Activated CD4-positive, alpha-beta T cell treated with anti-CD3 and anti-CD28 coated beads, Interleukin-2, amount 50 U/mL, for 4 hours (primary cell): ENCODE measurements at regions not wholly inside any gene's neighbourhood (a gene's known extent, or its start where the extent isn't known, plus 50 kb on each side); places are given as distances from the start of the nearest gene placed in this dataset.
"Not testable (repeated sequence)": the region's sequence is repeated elsewhere in the genome, so short reads cannot be mapped to it uniquely, and the experiment has no call there.

Experiments used
- DNase-seq, 2 experiments: peaks; one replicate each; pipeline ENCODE4 v3.0.0-alpha.2; 2020

DNA sequence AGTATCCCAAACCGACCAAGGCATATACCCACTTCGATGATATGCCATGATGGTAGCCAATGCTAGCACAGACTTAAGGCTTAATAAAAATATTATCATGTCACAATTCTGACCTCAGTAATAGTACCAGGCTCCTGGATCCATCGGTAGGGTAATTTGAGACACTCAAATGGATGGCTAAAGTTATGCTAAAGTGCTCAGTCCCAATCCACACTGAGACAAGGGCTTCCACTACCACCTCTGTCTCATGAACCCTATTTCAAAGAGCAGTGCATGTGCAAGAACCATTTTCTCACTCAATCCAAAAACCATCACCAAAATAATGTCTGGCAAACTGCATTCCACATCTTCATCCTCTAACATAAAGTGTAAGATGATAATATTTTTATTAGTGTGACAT, 122.4 kb upstream of the KRR1 start:
- no peak for DNase-seq

DNA sequence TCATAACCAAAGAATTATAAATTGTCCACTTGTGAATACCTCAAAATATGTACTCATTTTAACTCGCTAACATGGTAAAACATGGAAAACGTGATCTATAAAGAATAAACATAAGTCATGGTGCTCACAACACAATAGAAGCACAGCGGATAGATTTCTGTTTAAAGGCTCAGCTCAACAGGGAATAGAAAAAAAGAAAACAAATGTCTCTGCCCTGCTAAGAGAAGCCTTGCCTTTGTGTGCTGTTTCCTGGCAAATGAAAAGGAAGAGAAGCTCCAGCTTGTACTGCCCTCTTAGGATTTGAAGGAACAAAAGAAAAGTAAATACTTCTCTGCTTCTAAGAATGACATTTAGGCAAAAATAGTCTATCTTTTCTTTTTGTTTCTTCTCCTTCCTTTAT, 121.0 kb upstream of the KRR1 start:
- no peak for DNase-seq

DNA sequence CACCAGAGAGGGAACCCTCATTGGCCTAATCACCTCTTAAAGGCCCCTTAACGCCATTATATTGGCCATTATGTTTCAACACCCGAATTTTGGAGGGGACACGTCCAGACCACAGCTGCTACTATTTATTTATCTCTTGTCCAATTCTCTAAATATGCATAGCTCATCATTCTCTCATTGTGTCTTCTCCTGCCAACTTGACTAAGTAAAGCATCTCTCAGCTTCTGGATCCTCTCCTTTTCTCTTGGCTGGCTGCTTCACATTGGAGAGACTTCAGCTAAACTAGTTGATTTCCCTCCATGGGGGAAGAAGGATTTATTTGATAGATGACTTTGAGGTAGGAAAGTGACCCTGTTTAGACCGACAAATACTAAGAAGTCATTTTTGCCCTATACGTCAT, 120.4 kb upstream of the KRR1 start:
- no peak for DNase-seq

DNA sequence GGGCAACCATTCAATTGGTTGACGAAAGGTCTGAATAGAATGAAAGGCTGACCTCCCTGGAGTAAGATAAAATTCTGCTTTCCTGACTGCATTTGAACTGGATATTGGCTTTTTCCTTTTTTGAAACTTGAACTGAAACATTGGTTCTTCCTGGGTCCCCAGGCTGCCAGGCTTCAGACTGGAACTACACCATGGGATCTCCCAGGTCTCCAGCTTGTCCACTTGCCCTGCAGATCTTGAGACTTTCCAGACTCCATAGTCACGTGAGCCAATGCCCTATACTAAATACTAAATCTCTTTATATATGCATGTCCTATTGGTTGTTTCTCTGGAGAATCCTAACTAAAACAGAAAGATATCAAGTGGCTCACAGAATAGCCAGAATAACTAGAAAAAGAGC, 118.7 kb upstream of the KRR1 start:
- no peak for DNase-seq

DNA sequence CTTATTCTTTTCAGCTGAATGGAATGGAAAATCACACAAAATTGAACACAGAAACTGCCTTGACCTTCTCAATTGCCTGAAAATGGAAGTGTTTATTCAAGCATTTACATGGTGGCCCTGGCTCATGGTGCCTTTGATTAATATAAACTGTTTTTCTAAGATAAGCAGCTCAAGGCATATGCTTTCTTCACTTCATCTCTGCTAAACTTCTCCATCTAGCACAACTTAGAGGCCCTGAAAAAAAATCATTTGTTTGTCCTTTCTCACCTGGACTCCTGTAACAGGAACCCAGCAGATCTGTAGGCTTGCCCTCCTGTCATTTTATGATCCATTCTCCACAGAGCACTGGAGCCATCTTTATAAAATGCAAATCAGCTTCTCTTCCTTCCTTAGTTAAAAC, 117.5 kb upstream of the KRR1 start:
- DNase-seq = no peak

DNA sequence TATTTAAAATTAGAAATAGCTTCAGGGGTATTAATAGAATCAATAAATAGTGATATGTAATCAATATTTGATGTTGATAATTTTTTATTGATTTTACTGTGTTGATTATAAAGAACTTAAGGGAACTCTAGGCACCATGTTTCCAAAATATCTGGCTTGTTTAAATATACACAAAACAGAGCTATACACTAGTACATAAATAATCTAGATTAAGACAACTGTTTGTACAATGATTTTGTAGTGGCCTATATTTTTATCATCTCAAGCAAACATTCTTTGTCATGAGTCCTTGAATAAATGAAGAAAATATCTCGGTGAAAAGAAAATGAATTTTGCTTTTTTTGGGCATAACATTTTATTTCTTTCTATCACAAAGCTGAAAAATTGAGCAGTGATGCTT, 117.1 kb upstream of the KRR1 start:
- no peak for DNase-seq

DNA sequence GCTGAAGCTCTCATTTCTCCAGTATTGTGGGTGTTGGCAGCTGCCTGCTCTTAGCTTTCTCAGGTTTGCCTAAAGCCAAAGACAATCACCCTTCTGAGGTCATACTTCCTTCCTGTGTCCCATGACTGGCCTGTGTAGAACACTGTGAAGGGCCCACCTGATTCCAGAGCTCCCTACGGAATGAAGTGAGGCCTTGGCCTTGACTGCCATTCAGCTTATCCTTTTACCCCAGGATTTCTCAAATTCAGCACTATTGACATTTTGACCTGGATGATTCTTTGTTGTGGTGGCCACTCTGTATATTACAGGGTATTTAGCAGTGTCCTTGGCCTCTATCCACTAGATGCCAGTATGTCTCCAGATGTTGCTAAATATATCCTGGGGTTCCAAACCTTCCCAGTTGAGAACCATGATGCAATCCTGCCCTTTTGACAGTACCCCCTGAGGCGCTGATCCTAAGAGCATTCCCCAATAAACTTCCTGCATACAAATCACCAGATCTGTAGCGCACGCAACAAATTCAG, 112.3 kb upstream of the KRR1 start:
- no peak for DNase-seq

DNA sequence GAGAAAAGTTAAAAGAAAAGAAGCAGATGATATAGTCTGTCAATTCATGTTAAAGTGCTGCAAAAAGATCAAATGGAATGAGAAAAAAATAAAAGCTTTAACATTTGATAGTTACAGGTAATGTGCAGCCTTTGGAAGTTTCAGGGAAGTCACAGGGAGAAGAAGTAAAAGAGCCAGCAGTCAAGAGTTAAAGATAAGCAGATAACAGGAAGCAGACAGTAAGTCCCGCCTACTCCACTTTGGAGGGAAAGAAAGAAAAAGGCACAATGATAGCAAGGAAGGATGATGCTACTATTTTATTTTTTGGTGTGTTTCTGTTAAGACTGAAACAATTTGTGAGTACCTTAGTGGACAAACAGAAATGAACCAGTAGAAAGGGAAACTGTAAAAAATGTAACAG, 111.1 kb upstream of the KRR1 start:
- no peak for DNase-seq

DNA sequence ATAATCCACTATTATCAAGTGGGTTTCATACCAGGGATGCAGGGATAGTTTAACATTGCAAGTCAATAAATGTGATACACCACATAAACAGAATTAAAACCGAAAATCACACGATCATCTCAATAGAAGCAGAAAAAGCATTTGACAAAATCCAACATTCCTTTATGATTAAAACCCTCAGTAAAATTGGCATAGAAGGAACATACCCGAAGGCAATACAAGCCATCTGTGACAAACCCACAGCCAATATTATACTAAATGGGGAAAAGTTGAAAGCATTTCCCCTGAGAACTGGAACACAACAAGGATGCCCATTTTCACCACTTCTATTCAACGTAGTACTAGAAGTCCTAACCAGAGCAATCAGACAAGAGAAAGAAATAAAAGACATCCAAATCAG, 103.0 kb upstream of the KRR1 start:
- not testable (repeated sequence) for DNase-seq

DNA sequence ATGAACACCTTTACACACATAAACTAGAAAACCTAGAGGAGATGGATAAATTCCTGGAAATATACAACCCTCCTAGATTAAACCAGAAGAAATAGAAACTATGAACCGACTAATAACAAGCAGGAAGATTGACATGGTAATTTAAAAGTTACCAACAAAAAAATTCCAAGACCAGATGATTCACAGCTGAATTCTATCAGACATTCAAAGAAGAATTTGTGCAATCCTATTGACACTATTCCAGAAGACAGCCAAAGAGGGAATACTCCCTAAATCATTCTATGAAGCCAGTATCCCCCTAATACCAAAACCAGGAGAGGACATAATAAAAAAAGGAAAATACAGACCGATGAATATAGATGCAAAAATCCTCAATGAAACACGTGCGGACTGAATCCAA, 102.6 kb upstream of the KRR1 start:
- DNase-seq = no peak

DNA sequence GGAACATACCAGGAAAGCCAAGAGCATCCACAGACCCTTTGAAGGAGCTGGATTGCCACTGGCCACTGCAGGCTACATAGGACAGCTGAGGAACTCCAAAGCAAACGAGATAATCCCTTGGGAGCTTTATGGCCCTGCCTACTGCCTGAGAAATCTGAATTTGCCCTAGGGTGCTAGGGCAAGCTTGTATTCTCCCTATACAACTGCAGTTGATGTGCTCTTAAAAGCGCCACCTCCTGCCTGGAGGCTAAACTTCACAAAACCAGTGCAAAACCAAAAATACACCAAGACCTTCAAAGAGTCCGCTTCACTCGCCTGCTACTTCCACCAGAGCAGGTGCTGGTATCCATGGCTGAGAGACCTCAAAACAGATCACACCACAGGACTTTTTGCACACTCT, 99.6 kb upstream of the KRR1 start:
- DNase-seq = no peak

DNA sequence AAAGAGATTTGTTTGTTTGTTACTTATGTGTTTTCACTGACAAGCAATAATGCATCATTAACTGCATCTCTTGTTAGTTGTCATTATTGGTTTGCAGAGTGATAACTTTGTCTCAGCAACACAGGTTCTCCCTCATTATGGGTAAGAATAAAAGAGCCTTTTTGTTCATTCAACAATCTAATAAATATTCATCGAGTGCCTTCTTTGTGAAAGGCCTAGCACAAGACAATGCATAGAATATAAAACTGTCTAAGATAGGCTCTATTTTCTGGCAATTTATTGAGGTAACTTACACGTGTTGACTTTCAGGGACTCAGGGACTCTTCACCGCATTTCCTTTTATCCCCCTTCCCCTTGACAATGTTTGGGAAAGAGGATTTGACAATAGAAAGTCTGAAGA, 95.5 kb upstream of the KRR1 start:
- DNase-seq = no peak

DNA sequence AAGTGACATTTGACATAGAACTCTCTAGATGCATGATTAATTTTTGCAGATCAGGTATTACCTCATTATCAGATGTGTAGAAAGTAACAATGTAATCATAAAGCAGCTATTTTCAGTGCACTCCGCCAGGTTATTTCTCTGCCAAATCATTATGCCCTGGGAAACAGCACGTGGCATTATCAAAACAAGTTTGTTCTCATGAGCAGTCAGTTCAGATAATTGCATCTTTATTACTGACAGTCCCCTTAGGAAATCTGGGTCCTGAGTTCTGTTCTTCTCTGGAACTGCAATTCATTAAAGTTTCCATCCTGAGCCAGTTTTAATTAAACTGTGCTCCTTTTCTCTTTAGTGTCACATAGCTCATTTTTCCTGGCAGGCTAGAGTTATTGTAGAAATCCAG, 94.7 kb upstream of the KRR1 start:
- DNase-seq = no peak

DNA sequence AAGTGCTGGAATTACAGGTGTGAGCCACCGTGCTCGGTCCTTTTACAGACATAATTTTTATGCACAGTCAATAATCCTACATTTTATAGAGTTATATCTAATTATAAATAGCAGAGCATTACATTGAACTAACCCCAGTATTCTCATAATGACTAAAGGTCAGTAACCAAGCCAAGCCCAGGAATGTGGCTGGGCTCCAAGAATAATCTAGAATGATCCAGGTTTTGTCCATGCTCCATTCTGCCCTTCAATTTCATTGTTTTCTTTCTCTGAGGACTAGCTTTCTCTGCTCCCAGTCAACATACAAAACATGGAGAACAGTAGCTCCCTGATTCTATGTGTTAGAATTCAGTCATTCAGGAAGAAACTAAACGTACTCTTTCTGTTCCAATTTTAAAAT, 92.1 kb upstream of the KRR1 start:
- DNase-seq = no peak

DNA sequence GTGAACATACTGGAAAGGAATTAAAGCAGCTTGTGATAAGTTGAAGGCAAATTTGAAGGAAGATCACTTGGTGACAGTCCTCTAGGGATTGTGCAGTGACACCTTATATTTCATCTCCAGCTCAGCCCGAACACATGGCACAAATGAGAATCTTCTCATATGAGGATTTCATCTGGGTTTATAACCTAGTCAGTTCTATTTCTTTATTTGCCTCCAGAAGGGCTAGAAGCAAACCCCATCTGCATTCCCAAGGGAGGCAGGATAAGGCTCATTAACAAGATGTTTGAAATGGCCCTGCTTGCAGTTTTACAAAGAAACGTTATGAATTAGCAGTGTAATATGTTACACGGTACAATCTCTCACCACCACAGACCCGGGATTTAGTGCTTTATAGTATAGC, 90.7 kb upstream of the KRR1 start:
- no peak for DNase-seq

DNA sequence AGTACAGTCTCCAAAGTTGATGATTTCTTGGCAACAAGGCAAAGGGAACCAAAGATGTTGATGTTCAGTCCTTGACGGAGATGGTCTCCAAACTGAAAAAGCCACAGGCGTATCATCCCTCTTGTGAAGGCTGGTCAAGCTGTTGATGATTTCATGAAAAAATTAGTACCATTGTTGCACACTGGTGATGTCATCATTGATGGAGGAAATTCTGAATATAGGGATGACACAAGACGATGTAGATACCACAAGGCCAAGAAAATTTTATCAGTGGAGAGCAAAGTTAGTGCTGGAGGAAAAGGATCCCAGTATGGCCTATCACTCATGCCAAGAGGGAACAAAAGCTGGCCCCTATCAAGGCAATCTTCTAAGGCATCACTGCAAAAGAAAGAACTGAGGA, 88.7 kb upstream of the KRR1 start:
- DNase-seq = no peak

DNA sequence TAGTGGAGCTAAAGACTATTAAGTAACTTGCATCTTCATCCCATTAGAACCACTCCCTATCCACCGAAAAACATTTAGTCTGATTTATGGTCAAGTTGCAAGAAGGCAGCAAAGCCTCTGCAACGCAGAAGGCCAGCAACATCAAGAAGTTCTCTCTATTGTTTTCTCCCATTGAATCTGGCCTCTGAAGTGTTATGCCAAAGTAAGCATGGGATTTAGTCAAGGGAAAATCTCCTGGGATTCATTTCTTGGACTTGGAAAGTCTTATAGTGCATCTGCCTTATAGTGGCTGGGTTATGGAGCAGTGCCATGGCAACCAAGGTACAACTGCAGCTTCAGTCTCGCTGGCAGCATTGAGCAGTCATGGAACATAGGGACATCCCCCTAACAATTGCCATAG, 87.7 kb upstream of the KRR1 start:
- DNase-seq = no peak

DNA sequence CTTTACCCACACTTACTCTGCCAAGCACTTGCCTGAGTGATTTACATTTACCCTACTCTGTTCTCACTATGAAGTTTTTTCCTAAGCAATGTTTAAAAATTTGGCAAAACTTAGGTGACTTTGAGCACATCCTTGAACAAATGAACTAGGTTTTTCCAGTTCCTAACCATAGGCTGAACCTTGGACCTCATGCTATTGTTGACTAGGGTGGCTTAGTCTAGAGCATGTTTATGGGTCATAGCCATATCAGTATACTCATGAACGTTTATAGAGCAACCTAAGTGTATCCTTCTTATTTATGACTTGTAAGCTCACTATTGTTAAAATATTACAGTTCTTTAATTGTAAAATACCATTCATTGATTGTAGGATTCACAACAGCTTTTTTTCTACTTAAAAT, 85.0 kb upstream of the KRR1 start:
- DNase-seq = no peak

DNA sequence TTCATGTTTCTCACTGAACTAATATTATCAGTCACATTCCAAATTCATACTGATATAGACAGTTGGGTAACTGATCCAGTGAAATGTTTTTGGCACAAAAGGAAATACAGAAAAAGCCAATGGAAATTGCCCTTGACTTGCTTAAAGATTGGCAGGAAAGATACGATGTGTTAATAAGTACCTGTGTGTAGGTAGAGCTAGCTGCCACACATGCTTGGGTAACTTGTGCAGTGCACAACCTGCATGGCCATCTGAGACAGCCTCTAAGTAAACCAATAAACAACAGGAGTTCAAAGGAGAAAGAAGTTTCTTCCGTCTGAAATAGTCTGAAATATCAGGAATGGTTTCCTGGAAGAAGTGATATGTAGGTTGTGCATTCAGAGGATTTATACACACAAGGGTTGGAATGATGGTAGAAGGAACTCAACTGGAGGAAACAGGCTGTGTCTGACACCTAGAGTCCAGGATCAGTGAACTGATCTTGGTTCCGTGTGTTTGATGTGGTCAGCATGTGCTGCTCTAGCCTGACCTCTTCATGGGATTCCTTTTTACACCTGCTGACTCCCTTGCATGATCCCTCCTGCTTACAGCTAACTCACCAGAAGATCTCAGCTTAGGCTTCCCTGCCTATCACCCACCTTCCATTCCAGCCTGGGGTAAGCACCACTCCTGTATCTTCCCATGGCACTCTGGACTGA, 81.4 kb upstream of the KRR1 start:
- DNase-seq = no peak

DNA sequence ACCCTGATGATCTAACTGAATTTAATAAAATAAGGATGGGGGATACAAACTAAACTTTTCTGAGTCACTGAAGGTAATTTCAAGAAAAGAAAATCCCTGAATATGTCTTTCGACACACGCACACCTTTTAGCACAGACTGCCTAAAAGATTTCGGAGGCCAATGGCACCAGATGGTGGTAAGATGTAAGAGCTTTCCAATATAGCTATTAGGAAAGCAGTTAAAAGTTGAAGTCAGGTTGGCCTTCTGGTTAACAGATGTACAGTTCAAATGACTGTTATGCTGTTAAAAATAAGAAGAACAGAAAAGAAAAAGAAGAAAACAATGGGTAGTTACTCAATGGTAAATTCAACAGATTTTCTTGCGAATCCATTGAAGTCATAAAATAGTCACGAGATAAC, 80.7 kb upstream of the KRR1 start:
- no peak for DNase-seq

DNA sequence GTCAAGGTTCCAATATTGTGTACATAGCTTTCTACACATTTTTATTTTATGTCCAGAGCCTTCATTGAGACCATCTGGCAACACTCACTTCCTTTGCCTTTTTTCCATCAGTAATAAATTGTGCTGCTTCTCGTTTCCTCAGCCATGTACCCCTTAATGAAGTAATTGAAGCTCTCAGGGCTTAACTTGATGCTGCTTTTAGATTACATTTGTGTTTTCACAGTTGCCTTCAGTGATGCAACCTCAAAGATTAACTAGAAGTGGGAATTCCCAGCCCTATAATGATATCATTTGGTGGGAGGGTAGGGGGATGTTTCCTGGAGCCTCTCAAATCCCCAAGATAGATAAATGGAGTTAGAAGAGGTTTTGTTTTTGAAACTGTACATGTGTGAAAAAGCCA, 80.2 kb upstream of the KRR1 start:
- no peak for DNase-seq

DNA sequence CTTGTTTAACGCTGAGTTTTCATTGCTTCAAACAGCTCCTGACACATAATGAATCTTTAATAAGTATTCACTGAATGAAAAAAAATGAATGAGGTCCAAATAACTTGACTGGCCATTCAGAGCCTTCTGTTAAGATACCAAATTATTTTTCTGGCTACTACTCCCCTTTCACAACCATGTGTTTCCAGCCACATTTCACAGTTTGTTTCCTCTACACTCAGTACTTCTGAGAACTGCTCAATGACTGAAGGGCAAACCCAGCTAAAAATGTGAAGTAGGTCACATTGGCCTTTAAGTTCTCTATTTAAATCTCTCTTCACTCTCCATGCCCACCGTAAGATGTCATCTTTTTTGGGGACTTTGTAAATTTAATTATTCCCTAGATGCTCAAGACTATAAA, 78.4 kb upstream of the KRR1 start:
- no peak for DNase-seq

DNA sequence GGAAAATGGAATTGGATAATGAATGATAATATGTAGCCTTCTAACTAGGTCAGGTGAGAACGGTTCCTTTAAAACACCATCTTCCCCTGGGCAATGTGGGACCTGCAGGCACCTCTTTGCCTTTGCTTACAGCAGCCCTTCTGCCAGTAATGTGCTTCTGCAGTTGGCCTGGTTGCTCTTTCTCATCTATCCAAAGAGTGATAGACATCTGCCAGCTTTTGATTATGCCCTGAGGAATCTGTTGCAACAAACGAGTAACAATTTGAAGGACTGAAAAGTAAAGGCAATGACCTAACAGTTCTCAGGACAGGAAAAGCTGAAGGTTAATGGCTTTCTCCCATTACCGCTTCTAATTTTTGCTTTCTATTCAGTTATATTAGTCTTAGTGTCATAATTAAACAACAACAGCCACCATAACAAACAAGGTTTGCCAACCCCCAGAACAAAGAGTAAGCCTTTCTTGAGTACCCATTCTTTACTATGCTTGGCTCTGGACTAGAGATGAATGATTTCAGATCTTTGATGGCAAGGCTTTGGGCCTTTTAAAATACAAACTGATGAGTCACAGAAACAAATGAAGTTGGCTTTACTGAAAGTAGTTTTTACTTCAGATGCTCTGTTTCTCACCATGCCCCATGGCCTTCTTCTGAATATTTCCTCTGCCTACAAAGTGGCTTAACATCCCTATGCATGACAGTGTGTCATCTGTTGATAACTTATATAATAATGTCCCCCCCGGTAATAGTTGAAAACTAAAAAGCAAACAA, 76.1 kb upstream of the KRR1 start:
- no peak for DNase-seq

DNA sequence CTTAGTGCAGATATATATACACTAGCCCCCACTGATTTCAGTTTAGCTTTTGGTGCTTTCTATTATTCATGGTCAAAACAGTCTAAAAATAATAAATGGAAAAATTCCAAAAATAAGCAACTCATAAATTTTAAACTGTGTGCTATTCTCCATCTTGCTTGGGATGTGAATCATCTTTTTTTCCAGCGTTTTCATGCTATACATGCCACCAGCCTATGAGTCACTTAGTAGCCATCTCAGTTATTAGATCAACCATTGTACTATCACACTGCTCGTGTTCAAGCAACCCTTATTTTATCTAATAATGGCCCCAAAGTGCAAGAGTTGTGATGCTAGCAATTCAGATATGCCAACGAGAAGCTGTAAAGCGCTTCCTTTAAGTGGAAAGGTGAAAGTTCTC, 73.9 kb upstream of the KRR1 start:
- no peak for DNase-seq

DNA sequence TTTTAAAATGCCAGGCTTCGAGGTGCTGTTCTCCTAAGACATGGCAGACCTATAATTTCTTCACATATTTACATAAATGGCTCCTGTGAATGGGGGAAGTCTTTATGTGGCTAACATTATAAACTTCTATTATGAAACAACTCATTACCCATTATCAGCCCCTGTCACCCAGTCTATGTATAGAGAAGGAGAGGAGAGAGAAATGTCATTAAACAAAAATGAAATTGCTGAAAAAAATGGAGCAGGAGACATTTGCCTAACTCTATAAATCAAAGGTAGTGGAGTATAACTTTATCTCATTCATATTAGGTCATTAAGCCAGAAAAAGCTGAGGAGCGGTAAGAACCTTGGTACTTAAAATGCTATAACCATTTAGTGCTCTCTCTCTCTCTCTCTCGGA, 71.9 kb upstream of the KRR1 start:
- DNase-seq = no peak
